ENCODE measurements at regions not wholly inside any gene's neighbourhood (a gene's known extent, or its start where the extent isn't known, plus 50 kb on each side); places are given as distances from the start of the nearest gene placed in this dataset.

- TF ChIP-seq CTCF (conservative IDR thresholded peaks at IDR 0.05 in 1 of 2, IDR thresholded peaks at IDR 0.05 in 1 of 2; ENCODE audit: extremely low read depth in 1 of 2, insufficient read depth in 1 of 2, low read depth in 1 of 2, low read length in 2 of 2) = no peak
- TF ChIP-seq EZH2 (IDR thresholded peaks at IDR 0.05; ENCODE audit: borderline replicate concordance, low read length) = no peak
These were observed 157.7 kb downstream of the RNASET2 start for GRCh38 chr6:166798652-166799051.

Data from mammary epithelial cell (primary cell).